ENCODE measurements at regions not wholly inside any gene's neighbourhood (a gene's known extent, or its start where the extent isn't known, plus 50 kb on each side); places are given as distances from the start of the nearest gene placed in this dataset.

DNA sequence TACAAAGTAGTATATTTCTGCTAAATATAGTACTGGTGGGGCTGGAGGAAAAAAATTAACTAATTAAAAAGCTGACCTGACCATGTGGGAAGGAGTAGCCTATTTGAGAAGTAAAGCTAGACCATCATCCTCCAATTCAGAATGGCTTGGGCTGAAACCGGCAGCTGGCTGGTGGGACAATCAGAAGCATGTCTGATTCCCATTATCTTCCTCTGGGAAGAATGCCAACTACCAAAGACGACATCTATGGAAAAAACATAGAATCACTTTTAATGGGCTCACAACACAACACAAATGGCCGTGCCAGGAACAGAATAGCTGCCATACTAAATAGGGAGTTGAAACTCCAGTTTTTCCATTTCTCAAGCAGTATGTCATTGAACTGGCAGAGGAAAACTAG is 120.4 kb upstream of the FREM2 start:
- no peak for TF ChIP-seq CTCF (IDR thresholded peaks at IDR 0.05)
- no peak for TF ChIP-seq EZH2phosphoT487 (IDR thresholded peaks at IDR 0.05)
